Gastroesophageal sphincter (tissue), 3 donors: ENCODE measurements at regions not wholly inside any gene's neighbourhood (a gene's known extent, or its start where the extent isn't known, plus 50 kb on each side); places are given as distances from the start of the nearest gene placed in this dataset.

Experiments used
- EP300 ChIP-seq: sonication (generic); formaldehyde crosslinking; IDR thresholded peaks from one replicate; pipeline ENCODE4 v1.6.1; 2017; ENCODE audit warnings: antibody characterized with exemption, mild to moderate bottlenecking
- POLR2A ChIP-seq, 2 donors: fragments of 450-650 bp; IDR thresholded peaks; one replicate each; pipeline ENCODE4 v1.6.1; 2017; ENCODE audit warnings: antibody characterized with exemption in 2 of 2, mild to moderate bottlenecking in 2 of 2, moderate library complexity in 1 of 2
- POLR2AphosphoS5 ChIP-seq: sonication (generic); formaldehyde crosslinking; IDR thresholded peaks from one replicate; pipeline ENCODE4 v1.6.1; 2017; ENCODE audit warnings: antibody characterized with exemption
- TF ChIP-seq, protein P1 (sequence below), 4 experiments: fragments of 200-600 bp in 2 of 4; fragments of 450-650 bp in 2 of 4; sonication (generic) in 1 of 4; IDR thresholded peaks; one replicate each; pipeline ENCODE4 v1.5.1; 2017 to 2019; ENCODE audit warnings: antibody characterized with exemption in 4 of 4, mild to moderate bottlenecking in 2 of 4, moderate library complexity in 2 of 4

DNA sequence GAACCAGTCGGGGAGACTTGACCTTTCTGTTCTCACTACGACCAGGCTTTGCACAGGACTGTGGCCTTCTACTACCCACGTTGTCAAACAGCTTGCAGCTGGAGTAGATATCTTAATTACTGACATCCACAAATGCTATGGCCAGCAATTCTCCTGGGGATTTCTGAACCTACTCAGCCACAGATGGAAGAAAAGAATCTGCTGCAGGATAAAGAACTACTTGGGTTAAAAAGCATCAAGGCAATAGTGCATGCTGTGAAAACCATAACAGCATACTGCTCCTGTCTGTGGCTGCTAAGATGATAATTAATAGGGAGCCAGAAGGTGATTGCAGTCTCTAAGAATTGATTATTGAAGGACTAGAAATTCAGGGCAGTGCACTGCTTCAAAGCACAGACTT, 859.2 kb upstream of the SEMA6D start:
- TF ChIP-seq, protein P1, sequence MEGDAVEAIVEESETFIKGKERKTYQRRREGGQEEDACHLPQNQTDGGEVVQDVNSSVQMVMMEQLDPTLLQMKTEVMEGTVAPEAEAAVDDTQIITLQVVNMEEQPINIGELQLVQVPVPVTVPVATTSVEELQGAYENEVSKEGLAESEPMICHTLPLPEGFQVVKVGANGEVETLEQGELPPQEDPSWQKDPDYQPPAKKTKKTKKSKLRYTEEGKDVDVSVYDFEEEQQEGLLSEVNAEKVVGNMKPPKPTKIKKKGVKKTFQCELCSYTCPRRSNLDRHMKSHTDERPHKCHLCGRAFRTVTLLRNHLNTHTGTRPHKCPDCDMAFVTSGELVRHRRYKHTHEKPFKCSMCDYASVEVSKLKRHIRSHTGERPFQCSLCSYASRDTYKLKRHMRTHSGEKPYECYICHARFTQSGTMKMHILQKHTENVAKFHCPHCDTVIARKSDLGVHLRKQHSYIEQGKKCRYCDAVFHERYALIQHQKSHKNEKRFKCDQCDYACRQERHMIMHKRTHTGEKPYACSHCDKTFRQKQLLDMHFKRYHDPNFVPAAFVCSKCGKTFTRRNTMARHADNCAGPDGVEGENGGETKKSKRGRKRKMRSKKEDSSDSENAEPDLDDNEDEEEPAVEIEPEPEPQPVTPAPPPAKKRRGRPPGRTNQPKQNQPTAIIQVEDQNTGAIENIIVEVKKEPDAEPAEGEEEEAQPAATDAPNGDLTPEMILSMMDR (IDR thresholded peaks at IDR 0.05), result no peak
- TF ChIP-seq POLR2A (IDR thresholded peaks at IDR 0.05) (no peak), EP300 (no peak), POLR2AphosphoS5 (no peak)
